Mucosa of rectum (tissue), 2 donors: ENCODE measurements at regions not wholly inside any gene's neighbourhood (a gene's known extent, or its start where the extent isn't known, plus 50 kb on each side); places are given as distances from the start of the nearest gene placed in this dataset.

Experiments used
- H3K27ac ChIP-seq, 2 donors: one replicate each; pipeline ENCODE4 v1.7.0; 2013; ENCODE audit warnings: inconsistent platforms in 2 of 2, low read depth in 2 of 2, low read length in 2 of 2
- H3K27me3 ChIP-seq, 2 donors: one replicate each; pipeline ENCODE4 v1.7.0; 2013; ENCODE audit warnings: low read length in 2 of 2; ENCODE audit not compliant: control insufficient read depth in 2 of 2, insufficient read depth in 2 of 2
- H3K36me3 ChIP-seq, 2 donors: one replicate each; pipeline ENCODE4 v1.7.0; 2013; ENCODE audit warnings: low read length in 2 of 2; ENCODE audit not compliant: control insufficient read depth in 2 of 2, insufficient read depth in 2 of 2
- H3K4me1 ChIP-seq, 2 donors: one replicate each; pipeline ENCODE4 v1.7.0; 2013; ENCODE audit warnings: low read length in 2 of 2, mild to moderate bottlenecking in 1 of 2; ENCODE audit not compliant: control insufficient read depth in 2 of 2, insufficient read depth in 2 of 2
- H3K4me3 ChIP-seq, 2 donors: one replicate each; pipeline ENCODE4 v1.7.0; 2013; ENCODE audit warnings: low read length in 2 of 2
- H3K9ac ChIP-seq, 2 donors: one replicate each; pipeline ENCODE4 v1.7.0; 2013; ENCODE audit warnings: low read length in 2 of 2, low read depth in 1 of 2, mild to moderate bottlenecking in 1 of 2
- H3K9me3 ChIP-seq, 2 donors: one replicate each; pipeline ENCODE4 v1.7.0; 2013; ENCODE audit warnings: low read length in 2 of 2; ENCODE audit not compliant: control insufficient read depth in 2 of 2
- donor health status: healthy.
- donor health status: Normal muscosa, but diverticular disease.

- Histone ChIP-seq H3K27ac (no peak overlapping the region), H3K4me1 (no peaks in the 10 kb centered on the region), H3K9me3 (no peaks in the 10 kb centered on the region), H3K27me3 (no peaks in the 10 kb centered on the region), H3K4me3 (no peak overlapping the region), H3K9ac (no peak overlapping the region), H3K36me3 (no peaks in the 10 kb centered on the region)
Observed at GRCh38 chr4:129550281-129550785, 454.4 kb downstream of the C4orf33 start.

- no peaks in the 10 kb centered on the region for H3K27me3 ChIP-seq
- no peak overlapping the region for H3K27ac ChIP-seq
- H3K4me3 ChIP-seq: no peak overlapping the region
- H3K9me3 ChIP-seq: no peaks in the 10 kb centered on the region
- H3K9ac ChIP-seq: no peak overlapping the region
- H3K36me3 ChIP-seq: no peaks in the 10 kb centered on the region
- H3K4me1 ChIP-seq: no peaks in the 10 kb centered on the region
Observed at GRCh38 chr4:129561280-129561679, 465.3 kb downstream of the C4orf33 start.

- Histone ChIP-seq H3K27ac (no peak overlapping the region), H3K9me3 (no peaks in the 10 kb centered on the region), H3K36me3 (no peaks in the 10 kb centered on the region), H3K27me3 (no peaks in the 10 kb centered on the region), H3K9ac (no peak overlapping the region), H3K4me3 (no peak overlapping the region), H3K4me1 (no peaks in the 10 kb centered on the region)
Observed at GRCh38 chr4:129561886-129562671, 466.1 kb downstream of the C4orf33 start.

GRCh38 chr4:129565214-129565613 is 469.3 kb downstream of the C4orf33 start:
- no peak overlapping the region for H3K4me3 ChIP-seq
- no peak overlapping the region for H3K9ac ChIP-seq
- H3K9me3 ChIP-seq: no peaks in the 10 kb centered on the region
- no peaks in the 10 kb centered on the region for H3K27me3 ChIP-seq
- H3K36me3 ChIP-seq: no peaks in the 10 kb centered on the region
- no peaks in the 10 kb centered on the region for H3K4me1 ChIP-seq
- no peak overlapping the region for H3K27ac ChIP-seq

- Histone ChIP-seq H3K36me3 (no peaks in the 10 kb centered on the region), H3K9ac (no peak overlapping the region)
Observed at GRCh38 chr4:129570326-129570725, 474.4 kb downstream of the C4orf33 start.

GRCh38 chr4:129578336-129578735 is 482.4 kb downstream of the C4orf33 start:
- H3K9ac ChIP-seq: no peak overlapping the region
- H3K27me3 ChIP-seq: no peaks in the 10 kb centered on the region
- no peaks in the 10 kb centered on the region for H3K9me3 ChIP-seq
- H3K27ac ChIP-seq: no peak overlapping the region
- H3K4me3 ChIP-seq: no peak overlapping the region
- H3K4me1 ChIP-seq: no peaks in the 10 kb centered on the region
- no peaks in the 10 kb centered on the region for H3K36me3 ChIP-seq

More at GRCh38 chr4:129570326-129570725, 474.4 kb downstream of the C4orf33 start:
- no peaks in the 10 kb centered on the region for H3K27me3 ChIP-seq
- no peaks in the 10 kb centered on the region for H3K4me1 ChIP-seq
- H3K9me3 ChIP-seq: no peaks in the 10 kb centered on the region
- H3K4me3 ChIP-seq: no peak overlapping the region
- H3K27ac ChIP-seq: no peak overlapping the region

- no peak overlapping the region for H3K9ac ChIP-seq
Observed at GRCh38 chr4:129581305-129581704, 485.4 kb downstream of the C4orf33 start.

GRCh38 chr4:129583868-129584267 is 487.9 kb downstream of the C4orf33 start:
- Histone ChIP-seq H3K4me3 (no peak overlapping the region), H3K27me3 (no peaks in the 10 kb centered on the region), H3K36me3 (no peaks in the 10 kb centered on the region), H3K27ac (no peak overlapping the region), H3K4me1 (no peaks in the 10 kb centered on the region), H3K9ac (no peak overlapping the region), H3K9me3 (no peaks in the 10 kb centered on the region)

More at GRCh38 chr4:129581305-129581704, 485.4 kb downstream of the C4orf33 start:
- H3K27me3 ChIP-seq: no peaks in the 10 kb centered on the region
- H3K27ac ChIP-seq: no peak overlapping the region
- no peak overlapping the region for H3K4me3 ChIP-seq
- no peaks in the 10 kb centered on the region for H3K36me3 ChIP-seq
- H3K4me1 ChIP-seq: no peaks in the 10 kb centered on the region
- H3K9me3 ChIP-seq: no peaks in the 10 kb centered on the region

GRCh38 chr4:129598582-129598981 is 502.6 kb downstream of the C4orf33 start:
- Histone ChIP-seq H3K36me3 (no peaks in the 10 kb centered on the region), H3K27ac (no peak overlapping the region), H3K4me1 (no peaks in the 10 kb centered on the region), H3K9ac (no peak overlapping the region), H3K27me3 (no peaks in the 10 kb centered on the region), H3K4me3 (no peak overlapping the region), H3K9me3 (no peaks in the 10 kb centered on the region)

GRCh38 chr4:129600898-129601297 is 504.9 kb downstream of the C4orf33 start:
- Histone ChIP-seq H3K27me3 (no peaks in the 10 kb centered on the region), H3K9ac (no peak overlapping the region), H3K27ac (no peak overlapping the region), H3K9me3 (no peaks in the 10 kb centered on the region), H3K36me3 (no peaks in the 10 kb centered on the region), H3K4me3 (no peak overlapping the region), H3K4me1 (no peaks in the 10 kb centered on the region)
